Testis (tissue), 2 donors: ENCODE measurements at regions not wholly inside any gene's neighbourhood (a gene's known extent, or its start where the extent isn't known, plus 50 kb on each side); places are given as distances from the start of the nearest gene placed in this dataset.

Source experiments
- POLR2A ChIP-seq: fragments of 450-650 bp; IDR thresholded peaks from one replicate; pipeline ENCODE4 v1.6.1; 2017; ENCODE audit warnings: antibody characterized with exemption, mild to moderate bottlenecking, moderate library complexity
- TF ChIP-seq, protein P1 (sequence below), 3 experiments: fragments of 450-650 bp in 2 of 3; fragments of 200-600 bp in 1 of 3; sonication (generic) in 1 of 3; IDR thresholded peaks; one replicate each; pipeline ENCODE4 v1.5.1; 2016 to 2019; ENCODE audit warnings: antibody characterized with exemption in 3 of 3, mild to moderate bottlenecking in 2 of 3, moderate library complexity in 1 of 3

DNA sequence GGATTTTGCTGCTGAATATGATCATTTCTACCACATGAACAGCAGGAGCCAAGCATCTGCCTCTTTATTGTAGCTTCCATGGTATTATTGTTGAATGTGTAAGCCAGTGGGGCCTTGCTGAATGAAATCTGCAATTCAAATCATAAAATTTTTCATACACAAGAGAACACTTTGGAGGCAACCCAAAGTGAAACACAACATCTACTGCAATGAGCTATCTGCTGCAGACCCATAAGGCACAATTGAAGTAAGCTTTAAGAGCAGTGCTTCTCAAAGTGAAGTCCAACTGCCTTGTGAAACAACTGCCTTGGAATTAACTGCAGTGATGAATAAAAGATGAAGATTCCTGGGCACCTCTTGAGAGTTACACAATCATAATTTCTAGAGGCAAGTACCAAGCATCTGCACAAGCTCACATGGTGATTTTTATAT, 626.3 kb upstream of the INTU start:
- TF ChIP-seq, protein P1, sequence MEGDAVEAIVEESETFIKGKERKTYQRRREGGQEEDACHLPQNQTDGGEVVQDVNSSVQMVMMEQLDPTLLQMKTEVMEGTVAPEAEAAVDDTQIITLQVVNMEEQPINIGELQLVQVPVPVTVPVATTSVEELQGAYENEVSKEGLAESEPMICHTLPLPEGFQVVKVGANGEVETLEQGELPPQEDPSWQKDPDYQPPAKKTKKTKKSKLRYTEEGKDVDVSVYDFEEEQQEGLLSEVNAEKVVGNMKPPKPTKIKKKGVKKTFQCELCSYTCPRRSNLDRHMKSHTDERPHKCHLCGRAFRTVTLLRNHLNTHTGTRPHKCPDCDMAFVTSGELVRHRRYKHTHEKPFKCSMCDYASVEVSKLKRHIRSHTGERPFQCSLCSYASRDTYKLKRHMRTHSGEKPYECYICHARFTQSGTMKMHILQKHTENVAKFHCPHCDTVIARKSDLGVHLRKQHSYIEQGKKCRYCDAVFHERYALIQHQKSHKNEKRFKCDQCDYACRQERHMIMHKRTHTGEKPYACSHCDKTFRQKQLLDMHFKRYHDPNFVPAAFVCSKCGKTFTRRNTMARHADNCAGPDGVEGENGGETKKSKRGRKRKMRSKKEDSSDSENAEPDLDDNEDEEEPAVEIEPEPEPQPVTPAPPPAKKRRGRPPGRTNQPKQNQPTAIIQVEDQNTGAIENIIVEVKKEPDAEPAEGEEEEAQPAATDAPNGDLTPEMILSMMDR (IDR thresholded peaks at IDR 0.05), result no peak
- TF ChIP-seq POLR2A, result no peak
